Mammary epithelial cell (primary cell): ENCODE measurements at regions not wholly inside any gene's neighbourhood (a gene's known extent, or its start where the extent isn't known, plus 50 kb on each side); places are given as distances from the start of the nearest gene placed in this dataset.

ENCODE experiments used
- EZH2 ChIP-seq: IDR thresholded peaks from 2 replicates; pipeline ENCODE4 v1.6.1; 2012; ENCODE audit warnings: low read length, inconsistent platforms, borderline replicate concordance
- TF ChIP-seq, protein P1 (sequence below), 2 donors: IDR thresholded peaks in 1 of 2; conservative IDR thresholded peaks in 1 of 2; 2 replicates each; pipeline ENCODE4 v1.5.1; 2011 to 2012; ENCODE audit warnings: inconsistent platforms in 2 of 2, low read length in 2 of 2, mild to moderate bottlenecking in 2 of 2, control low read depth in 1 of 2, low read depth in 1 of 2; ENCODE audit not compliant: insufficient read depth in 1 of 2; ENCODE audit errors: extremely low read depth in 1 of 2

DNA sequence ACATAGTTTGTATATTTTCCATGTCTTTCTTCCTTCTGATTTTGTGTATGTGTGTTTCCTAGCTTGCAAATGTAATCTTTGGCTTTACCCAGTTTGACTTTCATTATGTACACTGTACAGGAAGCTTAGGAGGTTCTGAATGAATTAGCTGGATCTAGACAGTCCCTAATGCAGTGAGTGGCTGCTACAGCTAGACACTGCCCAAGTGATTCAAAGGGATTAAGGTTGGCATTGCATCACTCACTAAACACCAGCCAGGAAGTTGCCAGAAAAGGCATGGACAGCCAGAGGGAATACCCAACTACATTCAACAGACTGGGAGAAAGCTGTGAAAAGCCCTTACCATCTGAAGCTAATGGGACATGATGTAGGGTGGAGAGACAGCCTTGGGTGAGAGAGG is 316.0 kb upstream of the MEX3C start:
- TF ChIP-seq EZH2 = no peak
- TF ChIP-seq, protein P1, sequence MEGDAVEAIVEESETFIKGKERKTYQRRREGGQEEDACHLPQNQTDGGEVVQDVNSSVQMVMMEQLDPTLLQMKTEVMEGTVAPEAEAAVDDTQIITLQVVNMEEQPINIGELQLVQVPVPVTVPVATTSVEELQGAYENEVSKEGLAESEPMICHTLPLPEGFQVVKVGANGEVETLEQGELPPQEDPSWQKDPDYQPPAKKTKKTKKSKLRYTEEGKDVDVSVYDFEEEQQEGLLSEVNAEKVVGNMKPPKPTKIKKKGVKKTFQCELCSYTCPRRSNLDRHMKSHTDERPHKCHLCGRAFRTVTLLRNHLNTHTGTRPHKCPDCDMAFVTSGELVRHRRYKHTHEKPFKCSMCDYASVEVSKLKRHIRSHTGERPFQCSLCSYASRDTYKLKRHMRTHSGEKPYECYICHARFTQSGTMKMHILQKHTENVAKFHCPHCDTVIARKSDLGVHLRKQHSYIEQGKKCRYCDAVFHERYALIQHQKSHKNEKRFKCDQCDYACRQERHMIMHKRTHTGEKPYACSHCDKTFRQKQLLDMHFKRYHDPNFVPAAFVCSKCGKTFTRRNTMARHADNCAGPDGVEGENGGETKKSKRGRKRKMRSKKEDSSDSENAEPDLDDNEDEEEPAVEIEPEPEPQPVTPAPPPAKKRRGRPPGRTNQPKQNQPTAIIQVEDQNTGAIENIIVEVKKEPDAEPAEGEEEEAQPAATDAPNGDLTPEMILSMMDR (conservative IDR thresholded peaks at IDR 0.05 in 1 of 2, IDR thresholded peaks at IDR 0.05 in 1 of 2; ENCODE audit: extremely low read depth in 1 of 2, insufficient read depth in 1 of 2, low read depth in 1 of 2, low read length in 2 of 2) = no peak
